HepG2 (cell line): ENCODE measurements at regions not wholly inside any gene's neighbourhood (a gene's known extent, or its start where the extent isn't known, plus 50 kb on each side); places are given as distances from the start of the nearest gene placed in this dataset.

Source experiments
- AHDC1 ChIP-seq: sonication (generic); formaldehyde crosslinking; IDR thresholded peaks from 2 replicates; pipeline ENCODE4 v1.5.1; 2020; ENCODE audit warnings: mild to moderate bottlenecking, missing genetic modification reagents, borderline replicate concordance
- CENPBD1 ChIP-seq: sonication (generic); formaldehyde crosslinking; IDR thresholded peaks from 2 replicates; pipeline ENCODE4 v1.8.0; 2022; ENCODE audit warnings: missing genetic modification reagents, low read depth, mild to moderate bottlenecking, borderline replicate concordance
- CSRNP2 ChIP-seq: sonication (generic); formaldehyde crosslinking; conservative IDR thresholded peaks from 2 replicates; pipeline ENCODE4 v1.8.0; 2022; ENCODE audit warnings: low read depth, missing genetic modification reagents
- ESRRA ChIP-seq: sonication (generic); formaldehyde crosslinking; IDR thresholded peaks from 2 replicates; pipeline ENCODE4 v1.5.1; 2020; ENCODE audit warnings: mild to moderate bottlenecking, low read depth, missing genetic modification reagents
- FOXK2 ChIP-seq: fragments of 450-650 bp; IDR thresholded peaks from 2 replicates; pipeline ENCODE4 v1.6.1; 2016
- HCFC1 ChIP-seq: fragments of 150-350 bp; IDR thresholded peaks from 2 replicates; pipeline ENCODE4 v1.6.1; 2014; ENCODE audit warnings: low read depth, low read length
- HDAC2 ChIP-seq: sonication (generic); formaldehyde crosslinking; IDR thresholded peaks from 2 replicates; pipeline ENCODE4 v1.4.0; 2020; ENCODE audit warnings: missing genetic modification reagents
- MAZ ChIP-seq, 2 experiments: sonication (generic) in 1 of 2; formaldehyde crosslinking in 1 of 2; IDR thresholded peaks; 2 replicates each; pipeline versions ENCODE4 v1.5.0 to v1.6.1; 2012 to 2020; ENCODE audit warnings: low read depth in 2 of 2, mild to moderate bottlenecking in 2 of 2, borderline replicate concordance in 1 of 2, improper control_type of control experiment in 1 of 2, low read length in 1 of 2, missing genetic modification reagents in 1 of 2, moderate library complexity in 1 of 2
- NR2F1 ChIP-seq, 2 experiments: fragments of 450-650 bp in 1 of 2; formaldehyde crosslinking in 1 of 2; IDR thresholded peaks; 2 replicates each; pipeline versions ENCODE4 v1.5.0 to v1.6.1; 2016 to 2020; ENCODE audit warnings: mild to moderate bottlenecking in 1 of 2, missing compliant biosample characterization in 1 of 2, missing genetic modification reagents in 1 of 2, moderate library complexity in 1 of 2
- TERF1 ChIP-seq: sonication (generic); formaldehyde crosslinking; IDR thresholded peaks from 2 replicates; pipeline ENCODE4 v1.8.0; 2022; ENCODE audit warnings: mild to moderate bottlenecking, missing genetic modification reagents, moderate library complexity
- ZBTB42 ChIP-seq: sonication (generic); formaldehyde crosslinking; IDR thresholded peaks from 2 replicates; pipeline ENCODE4 v1.5.0; 2020; ENCODE audit warnings: mild to moderate bottlenecking, missing genetic modification reagents
- ZC3H4 ChIP-seq: sonication (generic); formaldehyde crosslinking; IDR thresholded peaks from 2 replicates; pipeline ENCODE4 v1.4.0; 2020; ENCODE audit warnings: missing genetic modification reagents, borderline replicate concordance
- ZNF235 ChIP-seq: sonication (generic); formaldehyde crosslinking; IDR thresholded peaks from 2 replicates; pipeline ENCODE4 v1.8.1; 2023; ENCODE audit warnings: mild to moderate bottlenecking, missing genetic modification reagents, borderline replicate concordance
- ZNF652 ChIP-seq: IDR thresholded peaks from 2 replicates; pipeline ENCODE4 v1.6.1; 2016; ENCODE audit warnings: low read depth, borderline replicate concordance
- ZNF670 ChIP-seq: sonication (generic); formaldehyde crosslinking; IDR thresholded peaks from 2 replicates; pipeline ENCODE4 v1.8.0; 2022; ENCODE audit warnings: mild to moderate bottlenecking, missing genetic modification reagents, borderline replicate concordance
- ZNF766 ChIP-seq: sonication (generic); formaldehyde crosslinking; IDR thresholded peaks from 2 replicates; pipeline ENCODE4 v1.5.0; 2020; ENCODE audit warnings: missing genetic modification reagents, borderline replicate concordance
- TF ChIP-seq, protein P1 (sequence below): sonication (generic); formaldehyde crosslinking; conservative IDR thresholded peaks from 2 replicates; pipeline ENCODE4 v1.8.0; 2022; ENCODE audit warnings: mild to moderate bottlenecking, moderate library complexity, missing genetic modification reagents

- peak; percentile 74; the same call in 1 of the 2 replicates for TF ChIP-seq TERF1 (CRISPR knock-in tag)
- peak; percentile 77 to 91 for TF ChIP-seq NR2F1 (CRISPR knock-in tag; IDR thresholded peaks at IDR 0.05)
- peak; percentile 40; the same call in 1 of the 2 replicates for TF ChIP-seq ESRRA (CRISPR knock-in tag)
- peak; percentile 96 for TF ChIP-seq ZBTB42 (CRISPR knock-in tag)
- TF ChIP-seq MAZ (IDR thresholded peaks at IDR 0.05; ENCODE audit: borderline replicate concordance, low read depth, low read length) = no peak; the same call in 1 of the 2 replicates
- peak; percentile 79 for TF ChIP-seq MAZ (CRISPR knock-in tag; IDR thresholded peaks at IDR 0.05; ENCODE audit: low read depth)
- peak; percentile 77; the same call in 1 of the 2 replicates for TF ChIP-seq FOXK2
- peak; percentile 93; the same call in 1 of the 2 replicates for TF ChIP-seq AHDC1 (CRISPR knock-in tag)
- TF ChIP-seq ZC3H4 = no peak
- TF ChIP-seq HCFC1 = no peak
- TF ChIP-seq, protein P1, sequence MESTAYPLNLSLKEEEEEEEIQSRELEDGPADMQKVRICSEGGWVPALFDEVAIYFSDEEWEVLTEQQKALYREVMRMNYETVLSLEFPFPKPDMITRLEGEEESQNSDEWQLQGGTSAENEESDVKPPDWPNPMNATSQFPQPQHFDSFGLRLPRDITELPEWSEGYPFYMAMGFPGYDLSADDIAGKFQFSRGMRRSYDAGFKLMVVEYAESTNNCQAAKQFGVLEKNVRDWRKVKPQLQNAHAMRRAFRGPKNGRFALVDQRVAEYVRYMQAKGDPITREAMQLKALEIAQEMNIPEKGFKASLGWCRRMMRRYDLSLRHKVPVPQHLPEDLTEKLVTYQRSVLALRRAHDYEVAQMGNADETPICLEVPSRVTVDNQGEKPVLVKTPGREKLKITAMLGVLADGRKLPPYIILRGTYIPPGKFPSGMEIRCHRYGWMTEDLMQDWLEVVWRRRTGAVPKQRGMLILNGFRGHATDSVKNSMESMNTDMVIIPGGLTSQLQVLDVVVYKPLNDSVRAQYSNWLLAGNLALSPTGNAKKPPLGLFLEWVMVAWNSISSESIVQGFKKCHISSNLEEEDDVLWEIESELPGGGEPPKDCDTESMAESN (CRISPR knock-in tag) = peak; percentile 88
- TF ChIP-seq ZNF652 (CRISPR knock-in tag) = peak; percentile 57
- TF ChIP-seq CSRNP2 (CRISPR knock-in tag) = no peak
- peak; percentile 71; the same call in 1 of the 2 replicates for TF ChIP-seq ZNF670
- TF ChIP-seq CENPBD1 (CRISPR knock-in tag) = peak; percentile 79; the same call in 1 of the 2 replicates
- TF ChIP-seq HDAC2 (CRISPR knock-in tag) = peak; percentile 92
- peak; percentile 81; the same call in 1 of the 2 replicates for TF ChIP-seq ZNF766
- no peak for TF ChIP-seq ZNF235 (CRISPR knock-in tag)
Measured at GRCh38 chr10:44259090-44259874, 125.6 kb downstream of the CXCL12 start (continued).
